A673 (cell line): ENCODE measurements at regions not wholly inside any gene's neighbourhood (a gene's known extent, or its start where the extent isn't known, plus 50 kb on each side); places are given as distances from the start of the nearest gene placed in this dataset.

Experiments used
- BruUV-seq: library from RNA; stranded (reverse); fragments of 400-500 nt; replicated peaks from 2 replicates; lab custom pipeline; 2021; lab: Mats Ljungman, UMichigan
- CTCF ChIA-PET: fragments of 300-600 bp; sonication (Branson Sonifier 250); formaldehyde crosslinking; loops from one replicate; lab custom pipeline; 2022; ENCODE audit warnings: antibody characterized with exemption; lab: Charles Lee
- POLR2A ChIA-PET: fragments of 300-600 bp; sonication (Branson Sonifier 250); formaldehyde crosslinking; loops from one replicate; lab custom pipeline; 2022; ENCODE audit warnings: antibody characterized with exemption; ENCODE audit not compliant: low non-redundant PET; lab: Charles Lee
- DNase-seq: peaks from one replicate; pipeline ENCODE4 v3.0.0-alpha.2; 2015; ENCODE audit warnings: low spot score
- H3K27ac ChIP-seq: fragments of 200-600 bp; sonication (generic); 2 replicates; pipeline ENCODE4 v1.5.1; 2016; ENCODE audit warnings: mixed run types, low read depth, mild to moderate bottlenecking, mixed read lengths, antibody characterized with exemption, low read length; ENCODE audit not compliant: poor library complexity, severe bottlenecking
- H3K27me3 ChIP-seq: fragments of 200-600 bp; sonication (generic); replicated peaks from 2 replicates; pipeline ENCODE4 v1.6.1; 2017; ENCODE audit warnings: mixed run types, low read depth, mild to moderate bottlenecking, mixed read lengths, antibody characterized with exemption, low read length; ENCODE audit not compliant: insufficient read depth, poor library complexity
- H3K36me3 ChIP-seq: fragments of 200-600 bp; sonication (generic); 2 replicates; pipeline ENCODE4 v1.6.1; 2016; ENCODE audit warnings: mixed run types, mild to moderate bottlenecking, mixed read lengths, antibody characterized with exemption, low read length; ENCODE audit not compliant: insufficient read depth, poor library complexity, severe bottlenecking
- H3K4me1 ChIP-seq: fragments of 200-600 bp; sonication (generic); 2 replicates; pipeline ENCODE4 v1.6.1; 2017; ENCODE audit warnings: mixed run types, mild to moderate bottlenecking, mixed read lengths, antibody characterized with exemption, low read length; ENCODE audit not compliant: insufficient read depth, poor library complexity, severe bottlenecking
- H3K4me3 ChIP-seq: fragments of 200-600 bp; sonication (generic); 2 replicates; pipeline ENCODE4 v1.5.1; 2016; ENCODE audit warnings: low read depth, mixed run types, mild to moderate bottlenecking, mixed read lengths, low read length; ENCODE audit not compliant: poor library complexity, severe bottlenecking
- H3K9me3 ChIP-seq: fragments of 200-600 bp; sonication (generic); 2 replicates; pipeline ENCODE4 v1.6.1; 2016; ENCODE audit warnings: mixed run types, low read depth, mild to moderate bottlenecking, mixed read lengths, antibody characterized with exemption, low read length; ENCODE audit not compliant: poor library complexity, severe bottlenecking
- EZH2 ChIP-seq: fragments of 200-600 bp; sonication (generic); IDR thresholded peaks from 2 replicates; pipeline ENCODE4 v1.6.1; 2017; ENCODE audit warnings: borderline replicate concordance, low read depth, mild to moderate bottlenecking, mixed read lengths, antibody characterized with exemption, low read length; ENCODE audit not compliant: poor library complexity, severe bottlenecking
- intact Hi-C: fragments of 100-400 bp; cut with micrococcal nuclease; formaldehyde crosslinking; loops from one replicate; pipeline ENCODE4 v1.10.0; 2022; ENCODE audit not compliant: unreplicated experiment
- TF ChIP-seq, protein P1 (sequence below): fragments of 300-800, 200-600 bp; sonication (generic); conservative IDR thresholded peaks from 2 replicates; pipeline ENCODE4 v1.5.1; 2017; ENCODE audit warnings: low read depth, mild to moderate bottlenecking, antibody characterized with exemption, low read length, moderate library complexity, mixed read lengths

DNA sequence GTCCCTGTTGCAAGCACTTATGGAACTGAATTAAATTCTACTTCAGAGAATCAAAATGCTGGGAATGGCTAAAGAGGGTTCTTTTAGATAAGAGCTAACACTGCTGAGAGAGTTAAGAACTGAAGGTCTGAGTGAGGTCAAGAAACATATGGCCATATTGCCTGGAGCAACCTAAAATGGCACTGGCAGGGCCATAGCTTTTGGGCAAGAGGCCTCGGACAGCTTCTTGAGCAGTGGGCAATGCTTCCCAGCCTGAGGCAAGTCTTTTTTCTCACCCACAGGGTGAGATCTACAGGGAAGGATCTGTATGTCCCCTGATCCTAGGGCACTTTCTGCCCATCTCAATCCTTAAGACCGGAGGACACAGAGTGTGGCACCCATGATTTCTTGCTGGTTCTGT lies 244.6 kb upstream of the NT5C1B start:
- DNase-seq = no peak
- H3K27ac ChIP-seq = no peak overlapping the region
- no peaks in the 10 kb centered on the region for H3K9me3 ChIP-seq
- intact Hi-C loops = no loop called here
- no peaks in the 10 kb centered on the region for H3K36me3 ChIP-seq
- ChIA-PET CTCF (no interaction called here), POLR2A (no interaction called here)
- H3K4me3 ChIP-seq = no peak overlapping the region
- H3K4me1 ChIP-seq = peaks cover 5% of the 10 kb centered on the region
- no peak for TF ChIP-seq EZH2
- TF ChIP-seq, protein P1, sequence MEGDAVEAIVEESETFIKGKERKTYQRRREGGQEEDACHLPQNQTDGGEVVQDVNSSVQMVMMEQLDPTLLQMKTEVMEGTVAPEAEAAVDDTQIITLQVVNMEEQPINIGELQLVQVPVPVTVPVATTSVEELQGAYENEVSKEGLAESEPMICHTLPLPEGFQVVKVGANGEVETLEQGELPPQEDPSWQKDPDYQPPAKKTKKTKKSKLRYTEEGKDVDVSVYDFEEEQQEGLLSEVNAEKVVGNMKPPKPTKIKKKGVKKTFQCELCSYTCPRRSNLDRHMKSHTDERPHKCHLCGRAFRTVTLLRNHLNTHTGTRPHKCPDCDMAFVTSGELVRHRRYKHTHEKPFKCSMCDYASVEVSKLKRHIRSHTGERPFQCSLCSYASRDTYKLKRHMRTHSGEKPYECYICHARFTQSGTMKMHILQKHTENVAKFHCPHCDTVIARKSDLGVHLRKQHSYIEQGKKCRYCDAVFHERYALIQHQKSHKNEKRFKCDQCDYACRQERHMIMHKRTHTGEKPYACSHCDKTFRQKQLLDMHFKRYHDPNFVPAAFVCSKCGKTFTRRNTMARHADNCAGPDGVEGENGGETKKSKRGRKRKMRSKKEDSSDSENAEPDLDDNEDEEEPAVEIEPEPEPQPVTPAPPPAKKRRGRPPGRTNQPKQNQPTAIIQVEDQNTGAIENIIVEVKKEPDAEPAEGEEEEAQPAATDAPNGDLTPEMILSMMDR = no peak
- H3K27me3 ChIP-seq = no peaks in the 10 kb centered on the region
- BruUV-seq = no TSS peak

DNA sequence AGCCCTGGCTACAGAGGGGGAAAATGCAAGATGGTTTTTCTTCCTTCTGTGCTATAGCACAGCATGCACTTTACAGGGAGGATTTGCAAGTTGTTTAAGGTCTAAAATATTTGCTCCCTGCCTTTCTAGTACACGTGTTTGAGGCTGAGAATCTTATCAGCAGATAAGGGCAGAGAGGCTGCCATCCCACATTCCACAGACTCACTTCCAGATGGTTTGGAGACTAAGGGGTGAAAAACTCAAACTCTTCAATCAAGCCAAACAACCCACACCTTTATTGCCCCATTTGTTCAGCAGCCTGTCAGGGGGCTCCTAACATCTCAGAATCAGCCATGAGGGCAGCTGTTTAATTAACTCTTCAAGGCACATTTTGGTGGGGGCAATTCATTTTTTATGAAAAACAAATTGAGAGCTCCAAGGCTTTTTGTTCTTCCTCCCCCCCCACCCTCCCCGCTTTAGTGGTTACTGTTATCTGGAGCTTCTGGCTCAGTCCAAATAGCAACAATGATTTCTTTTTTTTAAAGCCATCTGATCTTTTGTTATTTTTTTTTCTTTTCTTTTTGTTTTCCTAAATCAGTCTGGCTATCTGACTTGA lies 242.6 kb upstream of the NT5C1B start:
- no peaks in the 10 kb centered on the region for H3K36me3 ChIP-seq
- H3K9me3 ChIP-seq = no peaks in the 10 kb centered on the region
- ChIA-PET CTCF (no interaction called here), POLR2A (no interaction called here)
- H3K4me1 ChIP-seq = peaks cover 5% of the 10 kb centered on the region
- BruUV-seq = no TSS peak
- no peaks in the 10 kb centered on the region for H3K27me3 ChIP-seq
- TF ChIP-seq, protein P1 = no peak
- no peak for TF ChIP-seq EZH2
- H3K27ac ChIP-seq = no peak overlapping the region
- intact Hi-C loops = no loop called here
- DNase-seq = no peak
- no peak overlapping the region for H3K4me3 ChIP-seq

DNA sequence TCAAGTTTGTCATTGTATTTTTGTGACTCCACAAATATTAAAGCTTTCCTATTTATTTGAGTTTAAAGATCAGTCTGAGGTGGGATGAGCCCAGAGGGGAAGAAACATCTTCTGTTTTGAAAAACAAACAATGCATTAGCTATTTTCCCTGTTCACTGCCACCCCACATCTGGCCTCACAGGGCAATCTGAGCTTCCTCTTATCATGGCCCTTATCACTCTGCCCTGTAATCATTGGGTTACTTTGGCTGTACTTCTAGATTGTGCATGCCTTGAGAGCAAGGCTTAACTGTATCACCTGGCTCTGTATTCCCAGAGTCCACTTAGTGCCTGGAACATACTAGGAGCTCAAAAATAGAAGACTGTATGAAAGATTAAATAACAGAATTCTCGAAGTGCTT lies 241.6 kb upstream of the NT5C1B start:
- Histone ChIP-seq H3K27ac (no peak overlapping the region), H3K27me3 (no peaks in the 10 kb centered on the region), H3K36me3 (no peaks in the 10 kb centered on the region), H3K4me3 (no peak overlapping the region), H3K4me1 (peaks cover 5% of the 10 kb centered on the region), H3K9me3 (no peaks in the 10 kb centered on the region)
- intact Hi-C loops = no loop called here
- TF ChIP-seq, protein P1 = no peak
- no peak for TF ChIP-seq EZH2
- no peak for DNase-seq
- ChIA-PET CTCF (no interaction called here), POLR2A (no interaction called here)
- no TSS peak for BruUV-seq
